Liver (tissue), 8 donors: ENCODE measurements at regions not wholly inside any gene's neighbourhood (a gene's known extent, or its start where the extent isn't known, plus 50 kb on each side); places are given as distances from the start of the nearest gene placed in this dataset.
A peak's percentile ranks its signal among the peaks of the same experiment; 100 is the strongest.

Source experiments
- DNase-seq: peaks from one replicate; pipeline ENCODE4 v3.0.0-alpha.2; 2017; ENCODE audit warnings: low spot score
- H3K27ac ChIP-seq, 2 donors: one replicate each; pipeline ENCODE4 v1.7.0; 2013; ENCODE audit warnings: inconsistent platforms in 2 of 2, low read length in 2 of 2, control low read depth in 1 of 2, low read depth in 1 of 2, mild to moderate bottlenecking in 1 of 2
- H3K27me3 ChIP-seq, 4 donors: one replicate each; pipeline versions ENCODE4 v1.6.1 to v1.7.0; 2013; ENCODE audit warnings: low read length in 3 of 4, inconsistent platforms in 1 of 4, mild to moderate bottlenecking in 1 of 4, moderate library complexity in 1 of 4; ENCODE audit not compliant: control insufficient read depth in 4 of 4, insufficient read depth in 4 of 4
- H3K36me3 ChIP-seq, 4 donors: one replicate each; pipeline versions ENCODE4 v1.6.1 to v1.7.0; 2013; ENCODE audit warnings: low read length in 3 of 4, mild to moderate bottlenecking in 3 of 4, low read depth in 1 of 4, moderate library complexity in 1 of 4; ENCODE audit not compliant: control insufficient read depth in 4 of 4, insufficient read depth in 3 of 4
- H3K4me1 ChIP-seq, 4 donors: one replicate each; pipeline versions ENCODE4 v1.6.1 to v1.7.0; 2013; ENCODE audit warnings: low read length in 3 of 4, mild to moderate bottlenecking in 3 of 4, moderate library complexity in 1 of 4; ENCODE audit not compliant: control insufficient read depth in 4 of 4, insufficient read depth in 4 of 4
- H3K4me3 ChIP-seq, 3 donors: one replicate each; pipeline versions ENCODE4 v1.6.1 to v1.7.0; 2013; ENCODE audit warnings: low read length in 3 of 3, control low read depth in 1 of 3, low read depth in 1 of 3, mild to moderate bottlenecking in 1 of 3
- H3K9ac ChIP-seq, 2 donors: one replicate each; pipeline ENCODE4 v1.7.0; 2013; ENCODE audit warnings: low read length in 2 of 2, mild to moderate bottlenecking in 2 of 2, moderate library complexity in 2 of 2, control low read depth in 1 of 2, low read depth in 1 of 2
- H3K9me3 ChIP-seq, 4 donors: one replicate each; pipeline versions ENCODE4 v1.6.1 to v1.7.0; 2013; ENCODE audit warnings: low read length in 3 of 4; ENCODE audit not compliant: control insufficient read depth in 4 of 4
- EGR1 ChIP-seq, 2 donors: IDR thresholded peaks; 2 replicates each; pipeline ENCODE4 v1.6.1; 2016 to 2018; ENCODE audit warnings: antibody characterized with exemption in 2 of 2, low read depth in 2 of 2
- FOXA1 ChIP-seq: IDR thresholded peaks from 2 replicates; pipeline ENCODE4 v1.6.1; 2016; ENCODE audit warnings: antibody characterized with exemption
- FOXA2 ChIP-seq: IDR thresholded peaks from 2 replicates; pipeline ENCODE4 v1.6.1; 2016; ENCODE audit warnings: antibody characterized with exemption
- GABPA ChIP-seq, 2 donors: IDR thresholded peaks in 1 of 2; conservative IDR thresholded peaks in 1 of 2; 2 replicates each; pipeline ENCODE4 v1.6.1; 2016; ENCODE audit warnings: antibody characterized with exemption in 2 of 2, mild to moderate bottlenecking in 1 of 2, moderate library complexity in 1 of 2
- HNF4A ChIP-seq, 2 donors: conservative IDR thresholded peaks; 2 replicates each; pipeline ENCODE4 v1.6.1; 2016; ENCODE audit warnings: antibody characterized with exemption in 2 of 2, mild to moderate bottlenecking in 2 of 2
- HNF4G ChIP-seq: IDR thresholded peaks from 2 replicates; pipeline ENCODE4 v1.6.1; 2016; ENCODE audit warnings: antibody characterized with exemption
- JUND ChIP-seq, 2 donors: IDR thresholded peaks; 2 replicates each; pipeline ENCODE4 v1.6.1; 2016; ENCODE audit warnings: antibody characterized with exemption in 2 of 2
- NR2F2 ChIP-seq: IDR thresholded peaks from 2 replicates; pipeline ENCODE4 v1.6.1; 2016; ENCODE audit warnings: antibody characterized with exemption
- RAD21 ChIP-seq, 2 donors: IDR thresholded peaks; 2 replicates each; pipeline ENCODE4 v1.6.1; 2016; ENCODE audit warnings: antibody characterized with exemption in 2 of 2, mild to moderate bottlenecking in 2 of 2
- RXRA ChIP-seq, 2 donors: IDR thresholded peaks; 2 replicates each; pipeline ENCODE4 v1.6.1; 2017 to 2018; ENCODE audit warnings: antibody characterized with exemption in 2 of 2, mild to moderate bottlenecking in 1 of 2
- SP1 ChIP-seq: IDR thresholded peaks from 2 replicates; pipeline ENCODE4 v1.6.1; 2018; ENCODE audit warnings: antibody characterized with exemption, mild to moderate bottlenecking
- TAF1 ChIP-seq: conservative IDR thresholded peaks from 2 replicates; pipeline ENCODE4 v1.6.1; 2016; ENCODE audit warnings: antibody characterized with exemption, mild to moderate bottlenecking
- YY1 ChIP-seq: IDR thresholded peaks from 2 replicates; pipeline ENCODE4 v1.6.1; 2016; ENCODE audit warnings: antibody characterized with exemption, mild to moderate bottlenecking
- WGBS: extraction: QIAGEN DNeasy Blood & Tissue Kit; methylation state at CpG from one replicate; pipeline ENCODE4 v1.1.7; 2013; 5-methylcytosine and 5-hydroxymethylcytosine counted together
- TF ChIP-seq, protein P1 (sequence below): IDR thresholded peaks from 2 replicates; pipeline ENCODE4 v1.6.1; 2016; ENCODE audit warnings: antibody characterized with exemption, mild to moderate bottlenecking
- TF ChIP-seq, protein P2 (sequence below): IDR thresholded peaks from 2 replicates; pipeline ENCODE4 v1.6.1; 2016; ENCODE audit warnings: antibody characterized with exemption
- TF ChIP-seq, protein P3 (sequence below): IDR thresholded peaks from 2 replicates; pipeline ENCODE4 v1.6.1; 2016; ENCODE audit warnings: antibody characterized with exemption
- TF ChIP-seq, protein P4 (sequence below): IDR thresholded peaks from 2 replicates; pipeline ENCODE4 v1.6.1; 2016; ENCODE audit warnings: antibody characterized with exemption
- TF ChIP-seq, protein P5 (sequence below): fragments of 150-350 bp; IDR thresholded peaks from 2 replicates; pipeline ENCODE4 v1.5.1; 2017; ENCODE audit warnings: improper control_type of control experiment, low read depth, low read length; ENCODE audit not compliant: missing input control
- donor health status: healthy.
- donor health status: healthy.
- donor health status: healthy.
- donor health status: healthy.
- donor health status: healthy.

DNA sequence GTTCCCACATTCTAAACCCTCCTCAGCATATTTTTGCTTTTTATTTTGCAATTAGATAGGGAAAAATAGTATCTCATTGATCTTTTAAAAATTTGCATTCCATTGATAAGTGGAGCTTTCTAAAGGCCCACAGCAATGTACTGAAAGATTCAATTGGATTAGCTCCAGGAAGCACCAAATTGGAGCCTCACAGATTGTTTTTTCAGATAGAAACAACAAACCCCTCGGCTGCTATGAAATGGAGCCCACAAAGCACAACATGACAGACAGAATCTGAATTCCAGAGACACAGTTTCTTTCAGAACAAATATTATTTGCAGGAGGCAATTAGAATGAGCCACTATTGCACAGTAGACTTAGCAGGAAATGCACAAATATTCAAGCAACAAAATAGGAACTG lies 58.9 kb upstream of the KIF26B start:
- no peak for TF ChIP-seq HNF4G
- TF ChIP-seq, protein P1, sequence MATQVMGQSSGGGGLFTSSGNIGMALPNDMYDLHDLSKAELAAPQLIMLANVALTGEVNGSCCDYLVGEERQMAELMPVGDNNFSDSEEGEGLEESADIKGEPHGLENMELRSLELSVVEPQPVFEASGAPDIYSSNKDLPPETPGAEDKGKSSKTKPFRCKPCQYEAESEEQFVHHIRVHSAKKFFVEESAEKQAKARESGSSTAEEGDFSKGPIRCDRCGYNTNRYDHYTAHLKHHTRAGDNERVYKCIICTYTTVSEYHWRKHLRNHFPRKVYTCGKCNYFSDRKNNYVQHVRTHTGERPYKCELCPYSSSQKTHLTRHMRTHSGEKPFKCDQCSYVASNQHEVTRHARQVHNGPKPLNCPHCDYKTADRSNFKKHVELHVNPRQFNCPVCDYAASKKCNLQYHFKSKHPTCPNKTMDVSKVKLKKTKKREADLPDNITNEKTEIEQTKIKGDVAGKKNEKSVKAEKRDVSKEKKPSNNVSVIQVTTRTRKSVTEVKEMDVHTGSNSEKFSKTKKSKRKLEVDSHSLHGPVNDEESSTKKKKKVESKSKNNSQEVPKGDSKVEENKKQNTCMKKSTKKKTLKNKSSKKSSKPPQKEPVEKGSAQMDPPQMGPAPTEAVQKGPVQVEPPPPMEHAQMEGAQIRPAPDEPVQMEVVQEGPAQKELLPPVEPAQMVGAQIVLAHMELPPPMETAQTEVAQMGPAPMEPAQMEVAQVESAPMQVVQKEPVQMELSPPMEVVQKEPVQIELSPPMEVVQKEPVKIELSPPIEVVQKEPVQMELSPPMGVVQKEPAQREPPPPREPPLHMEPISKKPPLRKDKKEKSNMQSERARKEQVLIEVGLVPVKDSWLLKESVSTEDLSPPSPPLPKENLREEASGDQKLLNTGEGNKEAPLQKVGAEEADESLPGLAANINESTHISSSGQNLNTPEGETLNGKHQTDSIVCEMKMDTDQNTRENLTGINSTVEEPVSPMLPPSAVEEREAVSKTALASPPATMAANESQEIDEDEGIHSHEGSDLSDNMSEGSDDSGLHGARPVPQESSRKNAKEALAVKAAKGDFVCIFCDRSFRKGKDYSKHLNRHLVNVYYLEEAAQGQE = no peak
- TF ChIP-seq FOXA2 = no peak
- TF ChIP-seq HNF4A (conservative IDR thresholded peaks at IDR 0.05) = no peak
- no peak for TF ChIP-seq YY1
- TF ChIP-seq JUND (IDR thresholded peaks at IDR 0.05) = no peak
- no peak for TF ChIP-seq EGR1 (IDR thresholded peaks at IDR 0.05; ENCODE audit: low read depth in 2 of 2)
- no peak for TF ChIP-seq FOXA1
- TF ChIP-seq GABPA (IDR thresholded peaks at IDR 0.05 in 1 of 2, conservative IDR thresholded peaks at IDR 0.05 in 1 of 2) = no peak
- no peak for TF ChIP-seq NR2F2
- TF ChIP-seq, protein P2, sequence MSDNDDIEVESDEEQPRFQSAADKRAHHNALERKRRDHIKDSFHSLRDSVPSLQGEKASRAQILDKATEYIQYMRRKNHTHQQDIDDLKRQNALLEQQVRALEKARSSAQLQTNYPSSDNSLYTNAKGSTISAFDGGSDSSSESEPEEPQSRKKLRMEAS = no peak
- TF ChIP-seq SP1 = no peak
- TF ChIP-seq, protein P3, sequence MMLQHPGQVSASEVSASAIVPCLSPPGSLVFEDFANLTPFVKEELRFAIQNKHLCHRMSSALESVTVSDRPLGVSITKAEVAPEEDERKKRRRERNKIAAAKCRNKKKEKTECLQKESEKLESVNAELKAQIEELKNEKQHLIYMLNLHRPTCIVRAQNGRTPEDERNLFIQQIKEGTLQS = no peak
- no peaks in the 10 kb centered on the region for H3K9me3 ChIP-seq
- H3K36me3 ChIP-seq = no peaks in the 10 kb centered on the region
- H3K9ac ChIP-seq = no peak overlapping the region
- H3K27me3 ChIP-seq = no peaks in the 10 kb centered on the region
- no peak overlapping the region for H3K4me3 ChIP-seq
- H3K4me1 ChIP-seq = peaks cover 0 to 8% (median 5%) of the 10 kb centered on the region in 4 donors
- H3K27ac ChIP-seq = peak overlapping the region in 1 of 2 donors; percentile 38
- DNase-seq = no peak
- WGBS = 62% methylated on average over 1 of the region's 1 CpG

DNA sequence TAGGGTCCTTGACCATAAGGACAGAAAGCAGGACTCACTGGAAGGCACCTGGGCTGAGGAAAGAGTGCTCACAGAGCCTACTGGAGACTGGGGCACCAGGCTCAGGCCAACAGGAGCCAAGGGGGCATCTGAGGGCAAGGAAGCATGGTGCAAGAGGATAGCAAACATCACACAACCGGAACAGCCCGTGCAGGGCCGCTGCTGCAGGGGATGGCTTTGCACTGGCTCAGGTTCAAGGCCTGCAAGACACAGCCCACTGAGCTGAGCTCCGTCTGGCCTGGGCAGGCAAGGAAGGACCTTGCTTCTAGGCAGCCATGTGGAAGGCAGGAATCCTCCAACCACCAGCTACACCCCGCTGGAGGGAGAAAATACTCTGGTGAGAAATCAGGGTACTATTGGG lies 59.8 kb upstream of the KIF26B start:
- 46% methylated on average over 5 of the region's 5 CpGs for WGBS
- H3K9ac ChIP-seq = no peak overlapping the region
- TF ChIP-seq, protein P3 = peak; percentile 10
- TF ChIP-seq EGR1 (IDR thresholded peaks at IDR 0.05; ENCODE audit: low read depth in 2 of 2) (no peak), FOXA1 (no peak), GABPA (IDR thresholded peaks at IDR 0.05 in 1 of 2, conservative IDR thresholded peaks at IDR 0.05 in 1 of 2) (no peak), SP1 (peak; percentile 39), TAF1 (no peak), HNF4G (no peak), JUND (IDR thresholded peaks at IDR 0.05) (no peak), RAD21 (IDR thresholded peaks at IDR 0.05) (no peak), HNF4A (conservative IDR thresholded peaks at IDR 0.05) (peak in 1 of 2 donors; percentile 39), YY1 (no peak), FOXA2 (no peak), RXRA (IDR thresholded peaks at IDR 0.05) (peak; percentile 42 to 96)
- TF ChIP-seq, protein P1 = no peak
- TF ChIP-seq, protein P2 = no peak
- TF ChIP-seq, protein P4, sequence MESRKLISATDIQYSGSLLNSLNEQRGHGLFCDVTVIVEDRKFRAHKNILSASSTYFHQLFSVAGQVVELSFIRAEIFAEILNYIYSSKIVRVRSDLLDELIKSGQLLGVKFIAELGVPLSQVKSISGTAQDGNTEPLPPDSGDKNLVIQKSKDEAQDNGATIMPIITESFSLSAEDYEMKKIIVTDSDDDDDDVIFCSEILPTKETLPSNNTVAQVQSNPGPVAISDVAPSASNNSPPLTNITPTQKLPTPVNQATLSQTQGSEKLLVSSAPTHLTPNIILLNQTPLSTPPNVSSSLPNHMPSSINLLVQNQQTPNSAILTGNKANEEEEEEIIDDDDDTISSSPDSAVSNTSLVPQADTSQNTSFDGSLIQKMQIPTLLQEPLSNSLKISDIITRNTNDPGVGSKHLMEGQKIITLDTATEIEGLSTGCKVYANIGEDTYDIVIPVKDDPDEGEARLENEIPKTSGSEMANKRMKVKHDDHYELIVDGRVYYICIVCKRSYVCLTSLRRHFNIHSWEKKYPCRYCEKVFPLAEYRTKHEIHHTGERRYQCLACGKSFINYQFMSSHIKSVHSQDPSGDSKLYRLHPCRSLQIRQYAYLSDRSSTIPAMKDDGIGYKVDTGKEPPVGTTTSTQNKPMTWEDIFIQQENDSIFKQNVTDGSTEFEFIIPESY = no peak
- TF ChIP-seq, protein P5, sequence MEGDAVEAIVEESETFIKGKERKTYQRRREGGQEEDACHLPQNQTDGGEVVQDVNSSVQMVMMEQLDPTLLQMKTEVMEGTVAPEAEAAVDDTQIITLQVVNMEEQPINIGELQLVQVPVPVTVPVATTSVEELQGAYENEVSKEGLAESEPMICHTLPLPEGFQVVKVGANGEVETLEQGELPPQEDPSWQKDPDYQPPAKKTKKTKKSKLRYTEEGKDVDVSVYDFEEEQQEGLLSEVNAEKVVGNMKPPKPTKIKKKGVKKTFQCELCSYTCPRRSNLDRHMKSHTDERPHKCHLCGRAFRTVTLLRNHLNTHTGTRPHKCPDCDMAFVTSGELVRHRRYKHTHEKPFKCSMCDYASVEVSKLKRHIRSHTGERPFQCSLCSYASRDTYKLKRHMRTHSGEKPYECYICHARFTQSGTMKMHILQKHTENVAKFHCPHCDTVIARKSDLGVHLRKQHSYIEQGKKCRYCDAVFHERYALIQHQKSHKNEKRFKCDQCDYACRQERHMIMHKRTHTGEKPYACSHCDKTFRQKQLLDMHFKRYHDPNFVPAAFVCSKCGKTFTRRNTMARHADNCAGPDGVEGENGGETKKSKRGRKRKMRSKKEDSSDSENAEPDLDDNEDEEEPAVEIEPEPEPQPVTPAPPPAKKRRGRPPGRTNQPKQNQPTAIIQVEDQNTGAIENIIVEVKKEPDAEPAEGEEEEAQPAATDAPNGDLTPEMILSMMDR = no peak
- H3K4me1 ChIP-seq = peaks cover 0 to 8% (median 5%) of the 10 kb centered on the region in 4 donors
- no peaks in the 10 kb centered on the region for H3K9me3 ChIP-seq
- no peak overlapping the region for H3K4me3 ChIP-seq
- no peak overlapping the region for H3K27ac ChIP-seq
- H3K36me3 ChIP-seq = no peaks in the 10 kb centered on the region
- no peaks in the 10 kb centered on the region for H3K27me3 ChIP-seq
- no peak for DNase-seq
